Cardiac septum (tissue), 1 donor: ENCODE measurements at regions not wholly inside any gene's neighbourhood (a gene's known extent, or its start where the extent isn't known, plus 50 kb on each side); places are given as distances from the start of the nearest gene placed in this dataset.
"Not testable (repeated sequence)": the region's sequence is repeated elsewhere in the genome, so short reads cannot be mapped to it uniquely, and the experiment has no call there.

Experiments used
- DNase-seq: peaks from one replicate; pipeline ENCODE4 v3.0.0-alpha.2; 2020; ENCODE audit warnings: low spot score
- intact Hi-C: fragments of 100-400 bp; cut with DNase I; formaldehyde crosslinking; loops from one replicate; pipeline ENCODE4 v1.14.0; 2022
- donor health status: DM: no; HTN: no; CAD: no.

- DNase-seq = no peak
Measured at GRCh38 chr4:96983830-96984229, 1143.9 kb downstream of the PDHA2 start.

GRCh38 chr4:96986816-96987215 lies 1146.9 kb downstream of the PDHA2 start:
- intact Hi-C loops = no loop called here
- DNase-seq = no peak

More at GRCh38 chr4:96983830-96984229, 1143.9 kb downstream of the PDHA2 start:
- intact Hi-C loops = no loop called here

GRCh38 chr4:96991083-96991482 lies 1151.2 kb downstream of the PDHA2 start:
- intact Hi-C loops = no loop called here
- DNase-seq = no peak

GRCh38 chr4:96992443-96992842 lies 1150.8 kb downstream of the STPG2 start:
- no peak for DNase-seq
- intact Hi-C loops = no loop called here

GRCh38 chr4:96993560-96993959 lies 1149.7 kb downstream of the STPG2 start:
- intact Hi-C loops = no loop called here
- no peak for DNase-seq

- intact Hi-C loops = no loop called here
- DNase-seq = no peak
Measured at GRCh38 chr4:97003715-97004114, 1139.6 kb downstream of the STPG2 start.

- no peak for DNase-seq
- intact Hi-C loops = no loop called here
Measured at GRCh38 chr4:97013309-97013708, 1130.0 kb downstream of the STPG2 start.

GRCh38 chr4:97013711-97014110 lies 1129.6 kb downstream of the STPG2 start:
- intact Hi-C loops = no loop called here
- DNase-seq = no peak

GRCh38 chr4:97015301-97015700 lies 1128.0 kb downstream of the STPG2 start:
- no peak for DNase-seq
- intact Hi-C loops = no loop called here

- intact Hi-C loops = no loop called here
- DNase-seq = no peak
Measured at GRCh38 chr4:97016186-97016907, 1126.9 kb downstream of the STPG2 start.

GRCh38 chr4:97027728-97028410 lies 1115.4 kb downstream of the STPG2 start:
- intact Hi-C loops = no loop called here
- no peak for DNase-seq

- DNase-seq = no peak
- intact Hi-C loops = no loop called here
Measured at GRCh38 chr4:97028785-97029184, 1114.5 kb downstream of the STPG2 start.

GRCh38 chr4:97037411-97038145 lies 1105.7 kb downstream of the STPG2 start:
- intact Hi-C loops = not testable (repeated sequence)
- peak; percentile 44 for DNase-seq

- intact Hi-C loops = no loop called here
- DNase-seq = no peak
Measured at GRCh38 chr4:97038146-97038516, 1105.1 kb downstream of the STPG2 start.

- no peak for DNase-seq
- intact Hi-C loops = no loop called here
Measured at GRCh38 chr4:97072666-97073065, 1070.6 kb downstream of the STPG2 start.

GRCh38 chr4:97073194-97073593 lies 1070.1 kb downstream of the STPG2 start:
- DNase-seq = no peak
- intact Hi-C loops = no loop called here

GRCh38 chr4:97074531-97074930 lies 1068.7 kb downstream of the STPG2 start:
- DNase-seq = no peak
- intact Hi-C loops = no loop called here

- no peak for DNase-seq
- intact Hi-C loops = no loop called here
Measured at GRCh38 chr4:97081951-97082350, 1061.3 kb downstream of the STPG2 start.

- intact Hi-C loops, DNase-seq: not testable (repeated sequence)
Measured at GRCh38 chr4:97097036-97097435, 1046.2 kb downstream of the STPG2 start.

- intact Hi-C loops, DNase-seq: not testable (repeated sequence)
Measured at GRCh38 chr4:97101171-97101570, 1042.1 kb downstream of the STPG2 start.

- DNase-seq = no peak
- intact Hi-C loops = no loop called here
Measured at GRCh38 chr4:97103252-97103651, 1040.0 kb downstream of the STPG2 start.
